HG03558 (cell line): ENCODE measurements at regions not wholly inside any gene's neighbourhood (a gene's known extent, or its start where the extent isn't known, plus 50 kb on each side); places are given as distances from the start of the nearest gene placed in this dataset.

Experiments used
- ATAC-seq: cut with Tn5 transposase; IDR thresholded peaks from one replicate; pipeline ENCODE4 v1.9.1; 2021; ENCODE audit warnings: moderate number of reproducible peaks; ENCODE audit not compliant: unreplicated experiment; ENCODE audit errors: extremely low read depth

DNA sequence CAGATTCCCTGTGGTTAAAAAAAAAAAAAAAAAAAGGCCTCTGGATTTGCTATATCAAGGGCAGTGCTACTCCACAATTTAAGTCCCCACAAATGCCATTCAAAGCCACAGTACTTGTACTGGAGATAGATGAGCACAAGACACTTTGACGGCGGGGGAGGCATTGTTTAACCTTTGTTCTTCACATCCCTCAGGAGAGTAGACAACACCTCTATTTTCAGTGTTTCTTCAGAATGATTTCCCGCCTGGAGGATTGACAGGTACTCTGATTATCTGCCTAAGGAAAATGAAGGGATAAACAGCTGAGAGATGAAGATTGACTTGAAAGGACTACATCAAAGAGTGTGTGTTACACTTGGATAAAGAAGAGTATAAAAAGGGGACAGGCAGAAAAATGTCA, 58.7 kb downstream of the OTOL1 start:
- ATAC-seq: no peak

DNA sequence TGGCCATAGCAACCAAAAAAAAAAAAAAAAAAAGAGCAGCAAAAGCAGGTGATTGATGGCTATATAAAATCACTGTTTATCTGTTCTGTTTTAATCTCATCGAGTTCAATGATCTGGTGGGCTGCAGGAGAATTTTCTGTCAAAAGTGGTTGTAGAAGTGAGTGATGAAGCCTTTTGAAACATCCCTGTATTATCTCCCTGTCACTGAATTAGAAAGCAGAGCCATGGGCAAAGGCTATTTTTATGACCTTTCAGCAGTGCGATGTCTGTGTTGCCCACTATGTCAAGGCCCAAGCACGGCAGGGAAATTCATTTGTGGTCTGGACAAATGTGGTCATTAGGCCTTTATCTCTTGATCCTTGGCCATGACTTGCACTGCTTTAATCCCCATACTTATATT, 59.9 kb downstream of the OTOL1 start:
- no peak for ATAC-seq

DNA sequence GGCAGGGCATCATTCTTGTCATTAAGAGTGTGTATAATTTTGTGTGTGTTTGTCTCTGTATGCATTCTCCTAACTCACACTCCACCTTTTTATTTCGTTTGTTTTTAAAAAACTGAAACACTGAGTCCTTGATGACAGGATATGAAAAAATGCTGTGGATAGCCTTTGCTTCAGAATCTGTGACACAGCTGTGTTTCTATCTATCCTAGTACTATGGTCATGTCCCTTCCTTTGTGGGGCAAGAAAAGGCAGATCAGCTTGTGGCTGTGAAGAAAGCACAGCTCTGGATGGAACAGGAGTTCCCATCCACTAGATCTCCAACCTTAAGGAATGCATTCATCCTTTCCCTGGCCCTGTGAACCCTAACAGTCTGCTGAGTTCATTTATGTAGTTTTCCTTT, 60.3 kb downstream of the OTOL1 start:
- no peak for ATAC-seq

GRCh38 chr3:161557445-161558150, 61.0 kb downstream of the OTOL1 start:
- ATAC-seq: no peak

DNA sequence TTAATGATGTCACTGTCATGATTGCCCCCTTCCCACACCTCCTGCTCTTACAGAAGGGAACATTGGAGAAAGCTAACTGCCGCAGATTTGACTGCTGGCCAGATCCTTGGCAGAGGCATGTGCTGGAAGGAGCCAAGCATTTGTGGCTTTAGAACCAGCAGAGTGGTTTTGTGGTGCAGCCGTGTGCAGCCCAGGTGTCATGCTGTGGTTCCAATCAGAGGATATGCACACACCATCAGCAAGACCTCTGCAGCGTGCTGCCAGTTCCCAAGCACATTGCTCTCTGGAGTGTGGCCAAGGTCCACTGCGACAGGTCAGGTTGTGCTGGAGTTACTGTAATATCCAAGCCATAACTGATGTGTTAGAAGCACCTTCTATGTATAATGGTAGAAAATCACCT, 61.6 kb downstream of the OTOL1 start:
- ATAC-seq: no peak

- no peak for ATAC-seq
Observed at GRCh38 chr3:161559177-161559998, 62.8 kb downstream of the OTOL1 start.

DNA sequence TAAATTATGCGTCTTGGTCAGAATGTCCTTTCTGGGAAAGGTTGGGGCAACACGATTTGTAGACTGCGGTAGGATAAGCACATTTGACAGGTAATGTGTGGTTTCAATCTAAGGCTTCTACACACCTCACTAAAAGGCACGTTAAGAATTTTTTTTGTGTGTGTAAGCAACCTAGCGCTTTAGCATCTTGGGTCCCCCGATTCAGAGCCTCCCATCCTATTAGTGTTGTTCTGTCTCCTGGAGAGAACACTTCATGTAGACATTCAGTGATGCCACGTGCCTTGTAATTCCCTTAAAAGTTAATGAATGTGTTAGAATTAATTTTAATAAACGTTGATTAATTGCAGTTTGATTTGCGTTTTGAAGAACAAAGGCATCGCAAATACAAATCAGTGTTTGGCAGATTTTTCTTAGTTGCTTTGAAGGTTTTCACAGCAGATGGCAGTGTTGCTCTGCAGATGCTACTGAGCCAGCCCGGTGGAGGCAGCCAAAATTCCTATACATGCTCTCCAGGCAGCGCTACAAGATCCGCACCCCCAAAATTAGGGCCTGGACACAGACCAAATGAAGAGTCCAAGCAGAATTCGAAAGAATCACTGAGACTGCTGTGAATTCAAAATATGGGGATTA, 63.5 kb downstream of the OTOL1 start:
- no peak for ATAC-seq

DNA sequence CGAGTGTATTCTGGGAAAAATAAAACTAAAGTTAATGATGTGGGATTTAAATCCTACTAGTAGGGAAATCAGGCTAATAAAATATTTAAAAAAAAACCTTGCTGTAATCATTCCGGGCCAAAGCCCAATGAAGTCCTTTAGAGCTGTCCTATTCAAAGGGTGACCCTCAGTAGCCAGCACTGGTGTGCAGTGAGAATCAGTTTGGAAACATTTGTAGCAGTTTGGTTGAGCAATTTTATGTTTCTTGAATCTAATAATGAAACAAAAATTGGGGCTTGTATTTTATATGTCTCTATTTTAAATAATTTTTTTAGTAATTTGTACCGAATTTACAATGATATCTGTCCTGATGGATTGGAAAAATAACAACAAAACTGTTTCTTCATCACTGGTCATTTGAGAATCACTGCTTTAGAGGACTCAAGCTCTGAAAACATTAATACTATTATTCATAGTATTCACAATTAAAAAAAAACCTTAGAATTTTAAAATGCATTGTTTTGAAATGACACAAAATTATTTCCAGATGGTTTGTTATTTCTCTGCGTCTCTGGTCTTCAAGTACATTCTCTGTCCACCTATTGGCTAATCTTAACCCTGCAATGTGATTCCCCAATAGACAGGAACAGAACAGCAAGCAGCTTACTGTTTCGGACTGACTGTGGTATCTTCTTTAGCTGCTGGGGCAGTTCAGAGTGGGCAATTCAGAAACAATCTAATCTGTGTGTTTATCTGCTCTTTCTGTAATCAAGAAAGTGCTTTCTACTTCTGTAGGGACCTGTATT, 71.2 kb downstream of the OTOL1 start:
- ATAC-seq: no peak

DNA sequence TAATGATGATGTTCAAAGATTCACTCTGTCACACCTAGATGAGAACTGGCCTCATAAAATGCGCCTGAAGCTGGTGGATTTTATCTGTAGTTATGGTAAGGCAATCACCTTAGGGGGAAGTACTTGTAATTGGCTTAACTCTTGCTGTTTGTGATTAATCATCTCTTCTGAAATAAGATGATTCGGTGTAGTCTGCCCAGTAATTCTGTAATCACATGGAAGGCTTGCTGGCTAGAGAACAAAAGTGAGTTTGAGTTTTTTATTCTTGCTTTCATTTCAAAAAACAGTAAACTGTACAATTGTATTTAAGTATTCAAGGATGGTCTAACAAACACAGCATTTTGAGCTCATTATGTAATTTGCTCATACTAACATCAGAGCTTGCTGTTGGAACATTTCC, 72.1 kb downstream of the OTOL1 start:
- no peak for ATAC-seq

DNA sequence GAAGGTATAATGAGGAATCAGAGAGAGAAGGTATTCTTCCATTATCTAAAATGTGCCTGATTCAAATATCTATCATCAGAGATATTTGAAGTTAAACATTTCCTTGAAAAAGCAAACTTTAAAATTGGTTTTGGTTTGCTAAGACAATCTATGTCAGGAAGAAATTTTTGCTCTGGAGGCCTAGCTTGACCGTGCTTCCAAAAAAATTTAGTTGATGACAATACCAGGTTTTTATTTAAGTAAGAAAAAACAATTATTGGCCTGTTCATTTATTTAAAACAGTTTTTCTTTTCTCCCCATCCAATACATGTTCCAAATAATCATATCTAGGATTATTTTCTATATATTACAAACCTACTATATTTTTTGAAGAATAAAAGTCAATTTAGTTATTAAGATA, 75.3 kb downstream of the OTOL1 start:
- ATAC-seq: no peak

DNA sequence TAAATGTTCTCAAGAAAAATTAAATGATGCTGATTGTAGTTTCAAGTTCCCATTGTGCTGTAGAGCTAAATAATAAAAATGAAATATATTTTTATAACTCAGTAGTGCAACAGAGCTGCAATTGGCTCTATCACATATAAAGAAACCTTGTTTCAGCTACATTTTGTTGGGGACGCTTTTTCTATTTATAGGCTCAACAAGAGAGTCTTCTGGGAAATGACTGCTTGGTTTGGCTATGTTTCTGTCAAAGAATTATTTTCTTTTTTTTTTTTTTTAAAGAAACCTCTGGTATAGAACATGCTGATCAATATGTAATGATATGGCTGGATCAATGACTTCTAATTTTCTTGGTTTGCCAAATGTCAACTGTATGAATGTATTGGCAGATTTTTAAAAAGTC, 76.5 kb downstream of the OTOL1 start:
- no peak for ATAC-seq

- ATAC-seq: no peak
Observed at GRCh38 chr3:161575901-161576300, 79.3 kb downstream of the OTOL1 start.

GRCh38 chr3:161576311-161576710, 79.7 kb downstream of the OTOL1 start:
- ATAC-seq: no peak

GRCh38 chr3:161576714-161577510, 80.3 kb downstream of the OTOL1 start:
- no peak for ATAC-seq

GRCh38 chr3:161577662-161578061, 81.1 kb downstream of the OTOL1 start:
- no peak for ATAC-seq

GRCh38 chr3:161579395-161580126, 83.0 kb downstream of the OTOL1 start:
- ATAC-seq: no peak

DNA sequence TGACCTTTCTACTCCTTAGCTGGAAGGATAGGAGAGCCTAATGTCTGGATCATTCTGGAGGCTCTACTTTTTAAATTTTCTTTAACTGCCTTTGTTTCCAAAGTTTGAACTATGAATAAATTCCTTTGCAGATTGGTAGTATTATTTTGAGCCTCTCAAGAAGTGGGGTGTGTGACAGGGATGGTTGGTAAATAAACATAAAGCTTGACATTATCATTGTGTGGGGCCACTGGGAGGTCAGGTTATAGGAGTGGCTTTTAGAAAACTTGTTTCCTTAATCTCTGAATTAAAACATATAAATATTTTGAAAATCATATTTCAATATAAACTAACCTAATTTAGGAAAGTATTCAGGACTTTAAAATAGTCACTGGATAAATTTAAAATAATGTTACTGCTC, 89.3 kb downstream of the OTOL1 start:
- no peak for ATAC-seq

GRCh38 chr3:161586556-161587235, 90.1 kb downstream of the OTOL1 start:
- no peak for ATAC-seq

DNA sequence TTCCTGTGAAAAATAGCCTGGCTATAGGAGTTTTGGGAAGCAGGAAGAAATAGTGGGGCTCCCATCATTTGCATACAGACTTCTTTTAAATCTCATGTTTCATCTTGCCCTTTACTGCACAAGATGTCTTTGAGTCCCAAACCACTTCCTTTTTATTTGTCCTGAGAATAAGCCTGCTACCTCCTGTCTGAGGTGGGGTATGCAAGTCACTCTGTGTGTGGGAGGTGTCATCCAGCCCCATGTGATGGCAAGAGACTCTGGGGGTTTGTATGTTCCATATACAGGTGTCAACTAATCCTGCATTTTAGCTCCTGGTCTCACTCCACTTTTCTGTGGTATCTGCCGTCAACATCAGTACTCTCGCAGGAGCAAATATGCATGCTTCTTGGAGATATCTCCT, 102.0 kb downstream of the OTOL1 start:
- no peak for ATAC-seq
